Hepatocyte (in vitro differentiated cells): ENCODE measurements at regions not wholly inside any gene's neighbourhood (a gene's known extent, or its start where the extent isn't known, plus 50 kb on each side); places are given as distances from the start of the nearest gene placed in this dataset.

Source experiments
- CTCF ChIP-seq: fragments of 200-600 bp; sonication (generic); IDR thresholded peaks from 2 replicates; pipeline ENCODE4 v1.5.1; 2016; ENCODE audit warnings: antibody characterized with exemption, mild to moderate bottlenecking; ENCODE audit not compliant: poor library complexity
- EZH2 ChIP-seq: fragments of 200-600 bp; sonication (generic); IDR thresholded peaks from 2 replicates; pipeline ENCODE4 v1.6.1; 2016; ENCODE audit warnings: antibody characterized with exemption, mild to moderate bottlenecking, borderline replicate concordance

- TF ChIP-seq CTCF: no peak
- no peak for TF ChIP-seq EZH2
Measured at GRCh38 chr2:41701231-41701630, 346.6 kb upstream of the PKDCC start.
